ELR (cell line): ENCODE measurements at regions not wholly inside any gene's neighbourhood (a gene's known extent, or its start where the extent isn't known, plus 50 kb on each side); places are given as distances from the start of the nearest gene placed in this dataset.

ENCODE experiments used
- DNase-seq: peaks from one replicate; pipeline ENCODE4 v3.0.0-alpha.2; 2015; ENCODE audit warnings: low read depth

DNA sequence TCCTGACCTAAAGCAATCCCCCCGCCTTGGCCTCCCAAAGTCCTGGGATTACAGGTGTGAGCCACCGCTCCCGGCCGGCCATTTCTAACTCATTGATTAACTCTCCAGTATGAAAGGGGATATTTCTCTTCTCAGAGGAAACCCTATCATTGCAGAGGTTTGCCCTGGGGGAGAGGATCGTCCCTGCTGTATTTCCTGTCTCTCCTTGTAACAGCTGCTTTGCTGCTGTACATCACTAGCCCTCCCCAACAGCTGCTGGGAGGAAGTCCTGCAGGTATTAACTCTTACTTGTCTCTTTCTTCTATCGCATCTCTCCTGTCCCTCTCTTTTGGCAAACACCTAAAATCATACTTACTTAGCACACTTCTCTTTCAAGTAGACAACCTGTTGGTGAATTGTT is 219.0 kb upstream of the DSEL start:
- DNase-seq: peak; percentile 2

DNA sequence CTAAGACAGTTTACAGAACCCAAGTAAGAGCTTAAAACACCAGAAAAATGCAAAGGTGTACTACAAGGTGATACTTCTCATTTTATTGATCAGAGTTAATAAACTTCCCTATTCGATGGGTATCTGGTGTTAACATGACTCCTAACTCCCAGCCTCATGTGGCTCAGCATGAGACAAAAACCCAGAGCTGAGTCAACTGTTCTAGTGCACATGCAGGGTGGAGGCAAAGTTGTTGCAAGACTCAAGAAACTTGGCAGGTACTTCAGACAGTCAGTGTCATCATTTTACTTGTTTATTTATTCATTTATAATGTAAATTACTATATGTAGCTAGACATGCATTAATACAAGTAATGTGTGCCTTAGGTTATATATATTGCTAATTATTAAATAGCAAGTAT is 216.6 kb upstream of the DSEL start:
- peak; percentile 86 for DNase-seq

DNA sequence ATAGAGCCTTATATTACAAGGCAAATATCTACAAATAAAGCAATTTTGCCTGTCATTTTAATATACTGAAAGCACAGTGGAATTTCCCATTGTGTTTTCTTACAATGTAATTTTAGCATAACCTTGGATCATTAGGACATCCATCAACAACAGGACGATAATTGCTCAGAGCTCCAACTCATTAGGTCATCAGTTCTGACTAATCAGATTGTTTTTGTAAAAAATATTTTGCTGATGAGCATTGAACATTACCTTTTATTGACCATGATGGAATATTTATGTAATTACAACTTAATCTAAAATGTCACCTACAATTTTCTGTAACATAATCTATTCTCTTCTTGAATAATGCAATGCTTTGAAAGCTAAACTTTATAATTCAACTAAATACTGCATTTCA is 215.3 kb upstream of the DSEL start:
- DNase-seq: peak; percentile 87

GRCh38 chr18:67730886-67731285 is 214.4 kb upstream of the DSEL start:
- peak; percentile 93 for DNase-seq

GRCh38 chr18:67728364-67728763 is 211.8 kb upstream of the DSEL start:
- DNase-seq: peak; percentile 40

DNA sequence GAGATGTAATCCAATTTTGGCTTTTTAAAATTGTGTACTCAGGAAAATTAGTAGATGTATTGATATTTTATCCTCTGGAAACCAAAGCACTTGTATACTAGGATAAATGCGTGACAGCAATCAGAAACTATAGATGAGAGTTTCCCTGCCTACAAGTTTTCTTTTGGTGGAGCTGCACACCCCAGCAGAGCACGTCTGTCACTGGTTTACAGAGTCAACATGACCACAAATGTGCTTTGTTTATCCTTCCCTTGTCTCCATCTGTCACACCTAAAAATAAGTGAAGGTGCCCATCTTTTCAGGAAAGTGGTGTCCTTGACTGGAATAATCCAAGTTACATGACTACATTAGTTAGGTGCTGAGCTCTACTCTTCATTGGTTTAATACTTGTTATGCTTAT is 210.4 kb upstream of the DSEL start:
- no peak for DNase-seq

- DNase-seq: no peak
These were observed 201.3 kb upstream of the DSEL start for GRCh38 chr18:67717800-67718199.

DNA sequence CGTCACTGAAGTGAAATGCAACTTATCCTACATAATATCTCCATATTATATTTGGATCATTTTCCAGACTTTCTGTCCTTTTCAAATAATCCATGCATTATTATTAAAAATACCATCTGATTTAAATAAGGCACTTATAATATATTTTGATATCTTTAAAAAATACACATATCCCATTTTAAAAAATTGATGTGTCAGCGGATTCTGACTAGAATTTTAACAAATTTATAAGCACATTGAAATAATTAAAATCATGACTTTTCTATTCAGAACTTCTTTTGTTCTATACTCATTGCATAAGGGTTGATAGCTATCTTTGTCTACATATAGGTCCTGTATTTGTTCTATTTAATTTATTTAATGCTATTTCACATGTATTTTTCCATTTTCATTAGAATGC is 199.0 kb upstream of the DSEL start:
- no peak for DNase-seq

DNA sequence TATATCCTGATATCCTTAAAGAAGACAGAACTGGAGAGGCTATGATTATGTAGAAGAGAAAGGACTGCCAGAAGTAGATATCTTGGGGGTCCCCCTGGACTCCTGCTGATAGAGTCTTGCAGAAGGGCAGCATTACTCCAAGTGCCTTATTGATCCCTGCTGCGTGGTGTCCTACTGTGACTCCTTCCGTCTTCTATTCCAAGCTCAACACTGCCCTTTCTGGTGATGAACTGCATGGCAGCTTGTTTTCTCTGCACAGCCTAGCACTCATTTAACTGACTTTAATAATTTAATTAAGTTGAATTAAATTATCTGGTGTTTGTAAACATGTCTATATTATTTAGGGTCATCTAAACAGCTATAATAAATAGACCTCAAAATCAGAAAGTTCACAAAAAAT is 194.1 kb upstream of the DSEL start:
- peak; percentile 17 for DNase-seq

GRCh38 chr18:67705748-67706147 is 189.2 kb upstream of the DSEL start:
- DNase-seq: peak; percentile 23

GRCh38 chr18:67695684-67696083 is 179.2 kb upstream of the DSEL start:
- DNase-seq: no peak

DNA sequence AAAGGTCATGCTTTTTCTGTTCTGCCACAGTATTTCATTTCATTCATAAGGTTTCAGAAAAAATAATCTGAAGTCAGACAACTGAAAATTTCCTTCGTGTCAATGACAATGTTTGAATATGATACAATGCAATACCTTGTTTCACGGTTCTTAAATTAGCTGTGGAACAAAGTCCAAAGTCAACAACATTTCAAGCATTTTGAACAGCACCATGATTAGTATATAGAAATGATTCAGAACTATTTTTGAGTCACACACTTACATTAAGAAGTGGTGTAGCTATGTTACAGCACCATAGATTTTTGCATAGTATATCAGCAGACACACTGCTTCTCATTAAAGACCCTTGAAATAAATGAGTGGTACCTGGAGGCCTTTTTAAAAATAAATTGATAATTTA is 178.3 kb upstream of the DSEL start:
- peak; percentile 16 for DNase-seq

DNA sequence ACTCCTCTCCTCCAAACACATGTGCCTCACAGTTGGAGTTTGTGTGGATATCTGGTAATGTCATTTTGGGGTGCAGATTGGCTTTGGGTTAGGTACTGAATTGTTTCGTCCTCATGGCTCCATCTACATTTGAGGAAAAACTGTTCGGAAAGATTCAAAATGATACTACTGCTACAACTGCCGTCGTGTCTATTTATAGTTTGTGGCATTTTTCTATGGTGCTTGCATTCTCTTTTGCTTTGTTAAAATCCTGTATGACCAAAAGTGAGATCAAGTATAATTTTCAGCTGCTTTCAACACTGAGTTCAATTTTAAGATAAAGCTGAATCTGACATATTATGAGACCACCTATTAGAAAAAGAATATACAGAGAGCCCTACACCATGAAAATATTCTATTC is 176.3 kb upstream of the DSEL start:
- DNase-seq: no peak

GRCh38 chr18:67682516-67682915 is 166.0 kb upstream of the DSEL start:
- no peak for DNase-seq

GRCh38 chr18:67677489-67677888 is 161.0 kb upstream of the DSEL start:
- DNase-seq: no peak

- DNase-seq: no peak
These were observed 156.2 kb upstream of the DSEL start for GRCh38 chr18:67672716-67673115.

- peak; percentile 87 for DNase-seq
These were observed 155.6 kb upstream of the DSEL start for GRCh38 chr18:67672155-67672554.

DNA sequence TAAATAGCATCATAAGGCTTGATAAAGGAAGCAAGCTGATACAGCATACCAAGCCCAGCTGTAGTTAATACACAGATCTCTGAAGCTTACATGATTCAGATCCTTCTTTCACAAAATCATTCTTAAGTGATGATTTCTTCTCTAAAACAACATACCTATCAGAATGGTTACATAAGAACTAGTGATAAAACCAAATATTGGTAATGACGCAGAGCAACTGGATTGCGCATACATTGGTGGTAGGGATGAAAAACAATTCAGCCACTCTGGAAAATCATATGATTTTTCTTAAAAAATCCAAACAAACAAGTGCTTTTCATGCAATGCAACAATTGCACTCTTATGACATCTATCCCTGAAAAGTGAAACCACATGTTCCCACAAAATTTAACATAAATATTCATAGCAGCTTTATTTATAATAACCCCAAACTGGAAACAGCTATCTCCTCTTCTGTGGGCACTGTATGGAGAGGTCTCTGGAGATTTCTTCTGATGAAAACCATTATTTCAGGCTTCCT is 153.6 kb upstream of the DSEL start:
- DNase-seq: peak; percentile 90

- DNase-seq: peak; percentile 92
These were observed 148.7 kb upstream of the DSEL start for GRCh38 chr18:67665266-67665665.

DNA sequence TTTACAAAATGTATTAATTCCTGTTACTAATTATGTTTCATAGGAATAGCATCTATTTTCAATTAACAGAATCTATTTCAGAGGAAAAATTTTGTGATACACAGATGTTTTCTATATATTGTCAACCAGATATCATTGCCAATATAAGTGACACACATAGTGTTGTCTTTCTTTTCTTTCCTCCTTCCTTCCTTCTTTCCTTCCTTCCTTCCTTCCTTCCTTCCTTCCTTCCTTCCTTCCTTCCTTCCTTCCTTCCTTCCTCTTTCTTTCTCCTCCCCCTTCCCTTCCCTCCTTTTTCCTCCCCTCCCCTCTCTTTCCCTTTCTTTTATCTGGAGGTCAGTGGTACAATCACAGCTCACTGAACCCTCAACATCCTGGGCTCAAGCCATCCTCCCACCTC is 146.5 kb upstream of the DSEL start:
- DNase-seq: no peak

GRCh38 chr18:67661555-67661954 is 145.0 kb upstream of the DSEL start:
- no peak for DNase-seq

DNA sequence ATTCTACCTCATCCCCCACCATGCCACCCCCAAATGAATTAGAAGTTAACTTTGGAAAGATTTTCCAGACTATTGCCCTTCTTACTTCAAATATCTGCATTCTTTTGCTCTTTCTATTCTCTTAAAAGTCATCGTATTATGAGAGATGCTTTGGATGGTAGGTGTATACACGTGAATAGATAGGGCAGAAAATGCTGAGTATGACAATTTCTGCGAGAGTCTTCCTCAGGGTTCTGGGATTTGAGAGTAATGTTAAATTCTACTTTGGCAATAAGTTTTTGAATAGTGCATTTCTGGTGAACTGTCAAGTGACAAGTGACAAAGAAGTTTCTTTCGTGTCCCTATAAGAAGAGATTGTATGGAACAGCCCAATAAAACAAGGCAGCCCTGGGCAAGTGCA is 137.6 kb upstream of the DSEL start:
- no peak for DNase-seq

GRCh38 chr18:67652288-67652687 is 135.8 kb upstream of the DSEL start:
- DNase-seq: no peak

- no peak for DNase-seq
These were observed 134.9 kb upstream of the DSEL start for GRCh38 chr18:67651438-67651837.
